ENCODE measurements at regions not wholly inside any gene's neighbourhood (a gene's known extent, or its start where the extent isn't known, plus 50 kb on each side); places are given as distances from the start of the nearest gene placed in this dataset.

- TF ChIP-seq AR (CRISPR knock-in tag; IDR thresholded peaks at IDR 0.05) (no peak), CREM (CRISPR knock-in tag; IDR thresholded peaks at IDR 0.05) (no peak), GRHL2 (CRISPR knock-in tag; IDR thresholded peaks at IDR 0.05; ENCODE audit: insufficient replicate concordance, severe bottlenecking) (no peak)
Measured at GRCh38 chr1:213921311-213921710, 66.5 kb upstream of the PROX1 start (continued).

GRCh38 chr1:213921712-213922111, 66.1 kb upstream of the PROX1 start:
- POLR2A ChIA-PET: no interaction called here
- TF ChIP-seq RORB (CRISPR knock-in tag; IDR thresholded peaks at IDR 0.05): no peak
- ATAC-seq (no peak), DNase-seq (ENCODE audit: low spot score) (no peak)
- Mint-ChIP-seq H3K4me1 (no peaks in the 10 kb centered on the region), H3K9me3 (peaks cover 6% of the 10 kb centered on the region; the same call in 1 of the 2 replicates), H3K27ac (no peak overlapping the region), H3K4me3 (no peak overlapping the region), H3K27me3 (ENCODE audit: low read depth) (no peaks in the 10 kb centered on the region), H3K36me3 (no peaks in the 10 kb centered on the region)
- CTCF ChIA-PET: no interaction called here

GRCh38 chr1:213925531-213926182, 62.1 kb upstream of the PROX1 start:
- TF ChIP-seq AR (CRISPR knock-in tag; IDR thresholded peaks at IDR 0.05) (no peak), GABPB1 (CRISPR knock-in tag; IDR thresholded peaks at IDR 0.05) (no peak), ZNF512 (CRISPR knock-in tag; IDR thresholded peaks at IDR 0.05; ENCODE audit: borderline replicate concordance) (no peak), ARID4B (CRISPR knock-in tag; IDR thresholded peaks at IDR 0.05; ENCODE audit: borderline replicate concordance) (no peak), ZNF416 (CRISPR knock-in tag; IDR thresholded peaks at IDR 0.05) (no peak)
- ATAC-seq (no peak), DNase-seq (ENCODE audit: low spot score) (no peak)
- Mint-ChIP-seq H3K4me1 (no peaks in the 10 kb centered on the region), H3K36me3 (no peaks in the 10 kb centered on the region), H3K27me3 (ENCODE audit: low read depth) (no peaks in the 10 kb centered on the region), H3K9me3 (peaks cover 6% of the 10 kb centered on the region; the same call in 1 of the 2 replicates), H3K27ac (no peak overlapping the region), H3K4me3 (no peak overlapping the region)
- POLR2A ChIA-PET: no interaction called here
- CTCF ChIA-PET: no interaction called here
